Renal cortical epithelial cell (primary cell): ENCODE measurements at regions not wholly inside any gene's neighbourhood (a gene's known extent, or its start where the extent isn't known, plus 50 kb on each side); places are given as distances from the start of the nearest gene placed in this dataset.
A peak's percentile ranks its signal among the peaks of the same experiment; 100 is the strongest.

ENCODE experiments used
- DNase-seq: peaks from one replicate; pipeline ENCODE4 v3.0.0-alpha.2; 2011; ENCODE audit warnings: low read depth

DNA sequence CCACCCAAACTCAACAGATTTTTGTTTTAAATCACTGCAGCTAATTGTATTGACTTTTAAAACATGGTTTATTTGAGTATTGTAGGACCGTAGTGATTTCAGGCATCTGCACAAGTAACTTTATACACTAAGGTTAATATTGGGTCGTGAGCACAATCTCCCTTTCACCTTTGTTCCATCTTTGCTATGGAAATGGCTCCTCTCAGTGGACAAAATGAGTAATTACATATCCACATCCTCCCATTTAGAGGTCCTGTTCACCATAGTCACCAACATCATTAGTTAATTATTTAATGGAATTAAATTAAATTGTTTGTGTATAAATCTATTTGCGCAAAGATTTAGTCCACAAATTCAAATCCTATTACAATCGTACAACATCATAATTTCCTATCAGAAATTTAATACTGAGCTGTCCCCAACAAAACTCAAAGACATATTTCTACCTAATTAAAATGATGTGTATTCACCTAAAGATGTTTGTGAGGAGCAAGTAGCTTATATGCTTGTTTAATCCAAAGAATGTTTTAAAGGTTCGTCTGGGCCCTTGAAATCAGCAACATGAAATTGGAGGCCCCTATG lies 173.0 kb upstream of the DAPK1 start:
- DNase-seq: peak; percentile 68

DNA sequence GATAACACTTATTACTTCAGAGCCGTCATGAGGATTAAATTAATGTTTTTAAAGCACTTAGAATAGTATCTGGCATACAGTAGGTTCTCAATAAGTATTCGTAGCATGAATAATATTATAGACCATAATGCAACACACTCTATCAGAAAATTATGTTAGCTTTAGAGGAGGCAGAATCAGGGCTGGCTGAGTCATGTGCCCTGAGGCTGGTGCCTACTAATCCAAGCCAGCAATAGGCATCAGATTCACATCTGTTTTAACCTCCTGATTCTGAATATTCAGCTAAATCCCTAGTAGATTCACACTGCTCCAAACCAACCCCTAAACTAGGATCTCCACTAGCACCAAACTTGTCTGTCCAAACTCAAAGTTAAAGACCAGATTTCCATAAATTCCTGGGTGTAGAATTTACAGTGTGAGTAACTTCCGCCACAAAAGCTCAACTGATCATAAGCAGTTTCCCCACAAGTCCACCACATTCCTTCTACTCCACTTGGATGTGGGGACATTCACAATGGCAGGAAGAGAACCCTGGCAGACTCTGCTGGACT lies 170.0 kb upstream of the DAPK1 start:
- DNase-seq: peak; percentile 51

DNA sequence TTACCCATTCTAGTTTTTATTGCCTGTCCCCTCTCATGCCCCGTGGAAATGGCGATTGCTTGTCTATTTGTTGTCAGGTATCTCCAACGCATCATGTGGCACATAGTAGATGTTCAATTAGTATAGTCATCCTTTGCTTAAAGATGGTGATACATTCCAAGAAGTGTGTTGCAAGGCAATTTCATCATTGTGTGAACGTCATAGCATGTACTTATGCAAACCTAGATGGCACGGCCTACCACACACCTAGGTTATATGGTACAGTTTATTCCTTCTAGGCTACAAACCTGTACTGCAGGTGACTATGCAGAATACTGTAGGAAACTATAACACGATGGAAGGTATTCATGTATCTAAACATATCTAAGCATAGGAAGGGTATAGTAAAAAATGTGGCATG lies 163.9 kb upstream of the DAPK1 start:
- DNase-seq: no peak

DNA sequence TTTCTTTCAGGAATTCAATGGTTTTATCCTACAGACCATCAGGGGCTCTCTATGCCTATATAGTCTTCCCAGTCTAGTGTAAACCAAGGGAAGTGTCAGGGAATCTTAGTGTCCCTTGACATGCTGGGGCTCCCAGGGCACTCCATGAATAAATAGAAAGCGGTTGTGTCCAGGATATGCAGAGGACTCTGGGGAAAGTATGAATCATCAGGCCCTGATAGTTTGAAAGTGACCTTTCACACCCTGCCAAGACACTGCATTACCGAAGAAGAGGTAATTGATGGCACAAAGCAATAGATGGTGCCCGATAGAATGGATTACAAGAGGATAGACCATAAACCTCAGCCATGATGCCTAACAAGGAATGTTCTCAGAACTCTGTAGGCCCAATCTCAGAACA lies 163.3 kb upstream of the DAPK1 start:
- DNase-seq: no peak

DNA sequence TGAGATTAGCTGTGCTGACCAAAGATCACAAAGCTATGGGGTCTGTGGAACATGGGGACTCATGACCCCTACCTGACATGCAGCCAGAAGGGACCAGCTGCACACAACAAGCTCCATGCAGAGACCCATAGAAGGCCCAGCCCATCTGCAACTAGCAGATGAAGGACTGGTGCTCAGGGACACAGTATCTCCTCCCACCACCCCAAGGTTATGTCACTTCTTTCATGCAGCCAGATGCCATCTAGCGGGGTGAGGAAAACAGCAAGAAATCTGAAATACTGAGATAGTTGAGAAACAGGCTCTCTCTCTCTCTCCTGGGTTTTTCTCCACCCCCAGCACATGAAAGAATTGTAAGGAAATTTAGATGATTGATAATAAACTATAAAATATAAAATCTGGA lies 161.3 kb upstream of the DAPK1 start:
- peak; percentile 21 for DNase-seq

DNA sequence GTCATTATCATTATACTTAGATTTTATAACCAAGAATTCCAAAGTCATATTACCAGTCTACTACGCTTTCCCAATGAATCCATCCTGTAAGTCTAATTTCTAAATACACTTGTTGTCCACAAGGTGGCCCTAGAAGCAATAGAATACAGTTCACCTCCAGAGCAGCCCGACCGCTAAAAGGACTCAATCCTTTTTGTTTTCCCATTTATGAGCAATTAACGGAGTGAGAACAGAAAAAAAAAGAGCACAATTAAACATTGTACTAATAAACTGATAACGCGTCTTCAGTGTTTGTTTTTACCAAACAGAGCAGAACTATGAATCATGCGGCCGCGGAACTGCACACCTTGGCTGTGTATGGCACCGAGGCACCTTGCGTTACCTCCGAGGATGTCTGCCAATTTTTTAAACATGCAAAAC lies 160.7 kb upstream of the DAPK1 start:
- peak; percentile 95 for DNase-seq

DNA sequence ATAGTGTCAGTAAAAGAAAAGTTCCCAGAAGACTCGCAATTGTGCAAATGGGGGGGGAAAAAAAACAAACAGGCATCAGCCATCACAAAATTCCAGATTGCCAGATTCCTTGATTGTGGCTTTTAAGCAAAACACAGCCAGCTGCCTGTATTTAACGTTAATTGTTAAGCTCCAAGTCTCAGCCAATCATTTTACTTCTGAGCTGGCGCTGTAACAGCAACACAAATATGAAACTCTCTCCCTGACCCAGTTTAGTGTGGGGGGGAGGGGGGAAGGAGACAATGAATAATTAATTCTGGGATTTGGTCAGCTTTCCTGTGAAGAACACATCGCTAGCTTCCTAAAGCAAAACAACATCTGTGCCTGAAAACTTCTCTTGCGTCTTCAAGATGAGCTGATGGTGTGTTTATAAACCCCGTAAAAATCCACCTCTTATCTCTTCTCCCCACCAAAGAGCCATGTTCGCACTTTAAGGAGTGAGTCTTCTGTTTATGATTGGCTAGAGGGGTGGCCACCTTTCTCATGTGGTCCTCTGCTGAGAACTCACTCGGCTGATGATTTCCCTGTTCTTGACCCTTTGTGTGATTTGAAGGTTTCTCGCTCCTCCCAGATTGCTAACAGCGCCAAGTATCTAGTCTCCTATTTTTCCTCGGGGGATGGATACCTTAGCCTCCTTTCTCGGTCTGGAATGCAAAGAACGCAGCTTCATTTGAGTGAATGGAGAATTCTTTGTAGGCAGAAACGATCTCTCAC lies 160.2 kb upstream of the DAPK1 start:
- DNase-seq: peak; percentile 86

DNA sequence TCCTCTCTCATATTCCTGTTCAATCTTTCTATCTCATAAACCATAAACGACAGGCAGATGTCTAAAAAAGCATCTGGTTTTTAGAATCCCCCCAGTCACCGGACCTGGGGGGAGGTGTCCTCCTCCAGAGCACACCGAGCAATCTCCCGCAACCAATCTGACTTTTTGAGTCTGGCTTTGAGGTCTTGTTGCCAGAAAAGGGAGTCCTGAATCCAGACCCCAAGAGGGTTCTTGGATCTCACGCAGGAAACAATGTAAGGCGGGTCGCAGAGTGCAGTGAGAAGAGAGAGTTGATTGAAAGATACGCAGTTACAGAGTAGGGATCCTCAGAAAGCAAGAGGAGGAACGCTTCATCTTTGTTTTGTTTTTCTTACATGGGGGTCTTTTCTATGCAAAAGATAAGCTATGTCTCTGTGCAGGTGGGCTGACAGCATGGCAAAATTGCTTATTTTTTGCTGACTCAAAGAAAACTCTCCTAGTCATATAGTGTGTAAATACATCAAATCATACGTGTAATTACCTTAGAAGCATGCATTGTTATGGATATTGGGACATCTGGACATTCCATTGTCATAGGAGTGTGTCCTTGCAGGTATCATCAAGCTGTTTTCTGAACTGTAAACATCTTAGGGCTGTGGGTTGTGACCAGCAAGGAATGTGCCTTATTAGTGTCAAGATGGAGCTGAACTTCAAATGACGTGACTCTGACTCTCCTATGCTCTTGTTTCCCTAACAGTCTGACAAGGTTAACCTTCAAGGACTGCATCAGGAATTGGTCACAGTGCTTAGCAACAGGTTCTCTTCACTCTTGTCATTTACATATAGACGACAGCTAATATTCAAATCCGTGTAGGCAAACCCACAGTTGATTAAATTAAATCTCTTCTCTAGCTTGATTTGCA lies 159.3 kb upstream of the DAPK1 start:
- DNase-seq: peak; percentile 60

DNA sequence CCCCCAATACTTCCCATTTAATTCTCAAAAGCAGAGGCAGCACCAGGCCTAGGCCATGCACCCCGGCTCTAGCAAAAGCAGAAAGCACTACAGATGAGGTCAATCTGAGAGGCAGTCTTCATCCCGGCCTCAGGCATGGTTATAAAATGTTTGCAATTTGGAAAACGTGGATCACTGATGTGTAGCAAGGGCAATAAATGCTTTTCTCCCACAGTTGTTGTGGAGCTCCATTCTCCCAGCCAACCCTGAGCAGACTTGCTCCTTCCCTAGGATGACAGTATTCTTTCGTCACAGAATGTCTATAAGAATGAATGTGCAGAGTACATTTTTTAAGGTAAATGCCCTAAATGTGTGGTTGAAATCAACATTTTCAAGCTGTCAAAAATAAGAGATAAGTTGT lies 157.3 kb upstream of the DAPK1 start:
- DNase-seq: peak; percentile 62

DNA sequence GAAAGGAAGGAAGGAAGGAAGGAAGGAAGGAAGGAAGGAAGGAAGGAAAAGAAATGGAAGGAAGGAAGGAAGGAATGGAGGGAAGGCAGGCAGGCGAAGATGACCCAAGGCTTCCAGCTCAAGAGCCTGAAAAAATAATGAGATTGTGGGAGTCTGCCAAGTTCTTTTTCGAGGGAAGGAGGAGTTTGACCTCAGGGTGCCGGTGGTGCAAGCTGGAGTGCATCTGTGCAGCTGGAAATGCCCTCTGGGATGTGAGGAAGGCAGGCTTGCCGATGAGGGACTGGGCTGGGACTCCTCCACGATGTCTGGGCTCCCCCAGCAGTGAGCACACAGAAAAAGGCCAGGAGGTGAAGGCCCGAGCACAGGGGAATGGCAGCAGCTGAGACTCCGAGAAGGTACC lies 154.9 kb upstream of the DAPK1 start:
- peak; percentile 60 for DNase-seq

DNA sequence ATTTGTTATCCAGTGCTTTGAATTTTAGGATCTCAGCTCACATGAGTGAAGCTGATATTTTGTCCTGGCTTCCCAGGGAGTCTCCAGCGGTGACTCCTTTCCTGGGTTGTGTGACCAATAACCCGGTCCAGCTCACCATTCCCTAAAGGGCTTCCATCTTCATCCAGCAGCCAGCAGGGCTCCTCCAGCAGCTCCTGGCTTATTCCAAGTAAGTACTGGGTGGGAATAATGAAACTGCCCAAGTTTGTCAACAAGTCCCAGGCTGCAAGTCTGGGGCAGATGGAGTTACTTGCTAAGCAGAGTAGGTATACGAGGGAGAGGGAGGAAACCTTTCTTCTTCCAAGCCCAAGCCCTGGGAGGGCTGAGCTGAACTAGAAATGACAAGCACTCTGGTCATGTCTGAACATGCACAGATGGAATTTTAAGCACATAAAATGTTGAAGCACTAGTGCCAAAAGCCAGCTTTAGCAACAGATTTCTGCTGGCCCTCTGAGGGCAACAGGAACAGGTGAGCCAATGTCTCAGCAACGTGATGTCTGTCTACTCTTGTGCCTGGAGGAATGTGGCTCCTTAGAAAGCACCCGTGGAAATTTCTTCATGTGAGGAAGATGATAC lies 153.7 kb upstream of the DAPK1 start:
- DNase-seq: peak; percentile 69

DNA sequence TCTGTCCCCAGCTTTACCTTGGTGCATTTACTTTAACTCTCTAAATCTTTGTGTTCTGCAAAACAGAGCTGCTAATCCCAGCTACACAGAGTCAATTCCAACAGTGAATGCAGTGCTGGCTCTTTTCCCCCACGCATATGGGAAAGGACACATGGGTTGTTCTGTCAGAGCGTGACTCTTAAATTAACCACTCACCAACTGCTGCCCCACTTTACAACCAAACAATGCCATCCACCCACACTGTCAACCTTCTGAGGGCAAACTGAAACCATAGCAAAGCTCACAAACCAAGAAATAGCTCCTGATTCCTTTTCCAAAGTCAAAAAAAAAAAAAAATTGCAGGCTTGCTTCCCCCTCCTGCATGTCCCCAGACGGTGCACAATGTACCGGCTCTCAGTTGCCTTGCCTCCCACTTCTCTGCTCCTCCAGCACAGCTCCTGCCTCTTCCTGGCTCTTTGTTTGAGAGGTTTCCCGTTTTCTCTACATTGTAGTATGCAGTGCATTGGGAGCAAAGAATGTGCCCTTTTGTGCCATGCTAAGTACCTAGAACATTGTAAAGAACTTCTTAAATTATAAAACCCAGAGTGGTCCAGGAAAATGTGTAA lies 151.5 kb upstream of the DAPK1 start:
- peak; percentile 56 for DNase-seq

DNA sequence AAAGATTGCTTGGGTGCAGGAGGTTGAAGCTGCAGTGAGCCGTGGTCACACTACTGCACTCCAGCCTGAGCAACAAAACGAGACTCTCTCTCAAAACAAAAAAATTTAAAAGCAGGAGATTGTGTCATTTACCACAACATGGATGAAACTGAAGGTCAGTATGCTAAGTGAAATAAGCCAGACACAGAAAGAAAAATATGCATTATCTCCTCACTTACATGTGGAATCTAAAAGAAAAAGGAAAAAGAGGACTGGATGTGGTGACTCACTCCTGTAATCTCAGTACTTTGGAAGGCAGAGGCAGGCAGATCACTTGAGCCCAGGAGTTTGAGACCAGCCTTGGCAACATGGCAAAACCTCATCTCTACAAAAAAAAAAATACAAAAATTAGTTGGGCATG lies 146.8 kb upstream of the DAPK1 start:
- DNase-seq: no peak

DNA sequence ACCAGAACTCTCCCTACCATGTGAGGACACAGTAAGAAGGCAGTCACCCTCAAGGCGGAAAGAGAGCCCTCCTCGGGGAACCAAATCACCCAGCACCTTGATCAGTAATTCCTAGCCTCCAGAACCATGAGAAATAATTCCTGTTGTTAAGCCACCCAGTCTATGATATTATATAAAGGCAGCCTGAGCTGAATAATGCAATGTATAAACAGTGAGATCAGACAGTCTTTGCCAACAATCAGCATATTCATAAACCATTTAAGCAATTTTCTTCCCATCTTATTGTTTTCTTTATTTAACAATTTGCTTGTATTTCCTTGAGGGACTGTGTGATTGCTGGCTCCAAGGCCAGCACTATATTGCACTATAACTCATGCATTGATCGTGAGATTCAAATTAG lies 144.4 kb upstream of the DAPK1 start:
- DNase-seq: no peak

DNA sequence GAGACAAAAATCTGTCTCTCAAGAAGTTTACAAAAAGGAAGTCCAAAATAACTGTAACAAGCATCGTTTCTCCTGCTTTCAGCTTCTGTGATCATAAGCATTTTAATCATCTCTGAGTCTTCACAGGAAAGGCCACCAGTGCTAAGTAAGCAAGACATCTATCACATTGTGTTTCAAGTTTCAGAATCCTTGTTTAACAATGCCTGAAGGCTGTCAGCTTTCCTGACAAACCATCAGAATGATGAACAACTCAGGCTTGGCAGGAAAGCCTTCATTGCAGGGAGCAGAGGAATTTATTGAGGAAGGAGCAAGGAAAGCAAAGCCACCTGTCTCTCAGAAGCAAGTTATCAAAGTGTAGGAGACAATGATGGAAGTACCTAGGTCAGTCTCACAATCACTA lies 143.5 kb upstream of the DAPK1 start:
- DNase-seq: no peak

DNA sequence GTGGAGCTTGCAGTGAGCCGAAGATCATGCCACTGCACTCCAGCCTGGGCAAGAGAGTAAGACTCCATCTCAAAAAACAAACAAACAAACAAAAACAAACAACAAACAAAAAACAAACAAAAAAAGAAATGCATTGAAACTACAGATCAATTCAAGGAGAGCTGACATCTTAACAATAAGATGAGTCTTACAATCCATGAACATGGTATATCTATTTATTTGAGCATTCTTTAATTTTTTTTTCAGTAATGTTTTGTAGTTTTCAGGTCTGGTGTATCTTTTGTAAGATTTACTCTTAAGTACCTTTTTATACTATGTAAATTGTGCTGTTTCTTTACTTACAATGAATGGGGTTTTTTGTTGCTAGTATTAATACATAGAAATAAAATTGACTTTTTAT lies 140.1 kb upstream of the DAPK1 start:
- no peak for DNase-seq

DNA sequence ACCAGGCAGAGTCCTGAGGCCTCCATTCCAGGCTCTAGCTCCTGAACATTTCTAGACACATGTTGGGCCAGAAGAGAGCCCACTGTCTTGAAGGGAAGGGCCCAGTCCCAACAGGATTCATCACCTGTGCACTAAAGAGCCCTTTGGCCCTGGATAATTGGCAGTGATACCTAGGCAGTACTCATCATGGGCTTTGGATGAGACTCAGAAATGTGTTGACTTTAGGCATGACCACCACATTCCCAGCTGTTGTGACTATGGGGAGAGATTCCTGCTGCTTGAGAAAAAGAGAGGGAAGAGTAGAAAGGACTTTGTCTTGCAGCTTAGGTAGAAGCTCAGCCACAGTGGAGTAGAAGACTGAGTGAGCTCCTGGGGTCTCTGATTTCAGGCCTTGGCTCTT lies 138.4 kb upstream of the DAPK1 start:
- DNase-seq: no peak

DNA sequence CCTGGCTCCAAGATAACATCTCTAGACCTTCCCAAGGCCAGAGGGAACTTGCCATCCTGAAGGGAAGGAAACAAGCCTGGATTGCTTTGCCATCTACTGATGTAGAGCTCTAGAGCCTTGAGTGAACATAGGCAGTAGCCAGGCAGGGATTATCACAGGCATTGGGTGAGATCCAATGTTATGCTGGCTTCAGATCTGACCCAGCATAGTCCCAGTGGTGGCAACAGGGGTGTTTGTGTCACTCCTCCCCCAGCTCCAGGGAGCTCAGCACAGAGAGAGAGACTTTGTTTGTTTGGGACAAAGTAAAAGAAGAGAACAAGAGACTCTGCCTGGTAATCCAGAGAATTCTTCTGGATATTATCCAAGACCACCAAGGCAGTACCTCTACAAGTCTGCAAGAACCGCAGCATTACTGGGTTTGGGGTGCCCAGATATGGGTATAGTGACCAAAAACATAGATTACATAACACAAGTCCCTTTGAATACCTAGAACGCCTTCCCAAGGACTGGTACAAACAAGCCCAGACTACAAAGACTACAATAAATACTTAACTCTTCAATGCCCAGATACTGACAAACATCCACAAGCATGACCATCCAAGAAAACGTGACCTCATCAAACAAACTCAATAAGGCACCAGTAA lies 137.6 kb upstream of the DAPK1 start:
- no peak for DNase-seq

DNA sequence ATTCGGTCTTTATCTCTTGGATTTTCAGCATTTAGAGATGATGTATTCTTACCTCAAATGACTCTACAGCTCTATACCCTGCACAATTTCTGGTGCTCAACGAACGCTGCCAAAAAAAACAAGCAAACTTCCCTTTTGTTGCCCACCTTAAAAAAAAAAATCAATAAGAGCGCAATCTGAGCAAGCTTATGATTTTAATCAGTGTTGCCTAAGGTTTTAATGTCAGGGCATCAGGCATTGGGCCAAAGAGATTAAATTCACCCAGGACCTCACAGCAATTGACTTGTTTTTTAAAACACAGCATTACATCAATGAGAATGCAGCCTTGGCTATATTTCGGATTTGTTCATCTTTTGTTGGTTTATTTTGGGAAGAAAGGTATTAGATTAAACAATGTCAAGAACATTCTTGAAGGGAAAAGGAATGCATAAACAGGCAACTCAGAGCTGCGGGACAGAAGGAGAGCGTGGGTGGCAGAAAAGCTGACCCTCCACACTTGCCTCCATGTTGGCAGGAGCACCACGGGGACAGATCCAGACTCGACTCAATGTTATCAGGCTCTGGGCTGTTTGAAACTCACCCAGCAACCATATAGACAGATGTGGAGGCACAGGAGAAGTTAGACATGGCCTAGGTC lies 127.5 kb upstream of the DAPK1 start:
- DNase-seq: no peak

DNA sequence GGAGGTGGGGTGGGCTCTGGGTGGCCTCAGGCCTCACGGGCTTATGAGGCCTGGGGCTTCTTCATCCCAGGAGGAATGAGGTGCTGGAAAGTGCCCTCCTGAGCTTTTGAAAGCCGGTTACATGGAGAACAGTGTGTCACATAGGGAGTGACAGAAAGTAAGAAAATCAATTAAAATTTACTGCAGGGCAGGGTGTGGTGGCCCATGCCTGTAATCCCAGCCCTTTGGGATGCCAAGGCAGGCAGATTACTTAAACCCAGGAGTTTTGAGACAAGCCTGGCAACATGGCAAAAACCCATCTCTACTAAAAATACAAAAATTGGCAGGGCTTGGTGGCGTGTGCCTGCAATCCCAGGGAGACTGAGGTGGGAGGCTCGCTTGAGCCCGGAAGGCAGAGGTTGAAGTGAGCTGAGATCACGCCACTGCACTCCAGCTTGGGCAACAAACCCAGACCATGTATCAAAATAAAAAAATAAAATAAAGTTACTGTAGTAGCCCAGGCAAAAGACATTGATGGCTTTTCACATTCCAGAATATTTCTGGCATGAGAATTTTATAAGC lies 125.8 kb upstream of the DAPK1 start:
- DNase-seq: no peak
